H9 (cell line): ENCODE measurements at regions not wholly inside any gene's neighbourhood (a gene's known extent, or its start where the extent isn't known, plus 50 kb on each side); places are given as distances from the start of the nearest gene placed in this dataset.

Source experiments
- DNase-seq: peaks from one replicate; pipeline ENCODE4 v3.0.0-alpha.2; 2017
- H2AFZ ChIP-seq: one replicate; pipeline ENCODE4 v1.6.1; 2013; ENCODE audit warnings: mild to moderate bottlenecking, low read length, control low read depth, moderate library complexity
- H2AK5ac ChIP-seq: 2 replicates; pipeline ENCODE4 v1.6.1; 2013; ENCODE audit warnings: low read length, control low read depth, mixed read lengths; ENCODE audit not compliant: insufficient read length
- H2BK120ac ChIP-seq: one replicate; pipeline ENCODE4 v1.6.1; 2013; ENCODE audit warnings: low read depth, mild to moderate bottlenecking, low read length, control low read depth, inconsistent platforms; ENCODE audit not compliant: poor library complexity, severe bottlenecking
- H2BK12ac ChIP-seq: 2 replicates; pipeline ENCODE4 v1.6.1; 2013; ENCODE audit warnings: low read length, control low read depth, mixed read lengths, low read depth; ENCODE audit not compliant: insufficient read length
- H2BK15ac ChIP-seq: 2 replicates; pipeline ENCODE4 v1.6.1; 2013; ENCODE audit warnings: low read depth, low read length, control low read depth
- H2BK20ac ChIP-seq: one replicate; pipeline ENCODE4 v1.6.1; 2013; ENCODE audit warnings: low read depth, mild to moderate bottlenecking, low read length, control low read depth, inconsistent platforms; ENCODE audit not compliant: poor library complexity, severe bottlenecking
- H2BK5ac ChIP-seq: 2 replicates; pipeline ENCODE4 v1.6.1; 2013; ENCODE audit warnings: low read length, control low read depth, mixed read lengths; ENCODE audit not compliant: insufficient read length
- H3K14ac ChIP-seq: 2 replicates; pipeline ENCODE4 v1.6.1; 2013; ENCODE audit warnings: low read length, control low read depth; ENCODE audit not compliant: insufficient read depth
- H3K18ac ChIP-seq: 2 replicates; pipeline ENCODE4 v1.6.1; 2013; ENCODE audit warnings: low read depth, mild to moderate bottlenecking, mixed read lengths, low read length, control low read depth; ENCODE audit not compliant: insufficient read length
- H3K23ac ChIP-seq: 2 replicates; pipeline ENCODE4 v1.6.1; 2013; ENCODE audit warnings: low read length, control low read depth, mixed read lengths, low read depth; ENCODE audit not compliant: insufficient read length
- H3K23me2 ChIP-seq: 2 replicates; pipeline ENCODE4 v1.6.1; 2013; ENCODE audit warnings: low read depth, mild to moderate bottlenecking, mixed read lengths, low read length, control low read depth; ENCODE audit not compliant: insufficient read length, poor library complexity, severe bottlenecking
- H3K27ac ChIP-seq: 2 replicates; pipeline ENCODE4 v1.5.1; 2013; ENCODE audit warnings: low read length, control low read depth, mixed read lengths, low read depth; ENCODE audit not compliant: insufficient read length
- H3K27me3 ChIP-seq: 2 replicates; pipeline ENCODE4 v1.6.1; 2013; ENCODE audit warnings: low read length, control low read depth, inconsistent platforms; ENCODE audit not compliant: insufficient read depth
- H3K4ac ChIP-seq: 2 replicates; pipeline ENCODE4 v1.6.1; 2013; ENCODE audit warnings: low read depth, mild to moderate bottlenecking, control low read depth, inconsistent platforms, low read length, moderate library complexity
- H3K4me1 ChIP-seq: 2 replicates; pipeline ENCODE4 v1.6.1; 2013; ENCODE audit warnings: low read length, control low read depth, inconsistent platforms; ENCODE audit not compliant: insufficient read depth
- H3K4me2 ChIP-seq: 2 replicates; pipeline ENCODE4 v1.6.1; 2013; ENCODE audit warnings: low read length, control low read depth, mixed read lengths; ENCODE audit not compliant: insufficient read length, insufficient read depth
- H3K56ac ChIP-seq: 2 replicates; pipeline ENCODE4 v1.6.1; 2013; ENCODE audit warnings: low read depth, mild to moderate bottlenecking, mixed read lengths, low read length, control low read depth; ENCODE audit not compliant: insufficient read length
- H3K79me1 ChIP-seq: 2 replicates; pipeline ENCODE4 v1.6.1; 2013; ENCODE audit warnings: low read depth, mild to moderate bottlenecking, moderate library complexity, low read length, control low read depth, inconsistent platforms; ENCODE audit not compliant: insufficient read depth, poor library complexity, severe bottlenecking
- H3K79me2 ChIP-seq: 2 replicates; pipeline ENCODE4 v1.6.1; 2013; ENCODE audit warnings: low read length, control low read depth, inconsistent platforms; ENCODE audit not compliant: insufficient read depth
- H3K9ac ChIP-seq: 2 replicates; pipeline ENCODE4 v1.6.1; 2013; ENCODE audit warnings: low read length, control low read depth, mixed read lengths; ENCODE audit not compliant: insufficient read length; ENCODE audit errors: extremely low read depth
- H3K9me3 ChIP-seq: one replicate; pipeline ENCODE4 v1.6.1; 2013; ENCODE audit warnings: low read depth, low read length, inconsistent platforms; ENCODE audit not compliant: control insufficient read depth
- H3T11ph ChIP-seq: one replicate; pipeline ENCODE4 v1.6.1; 2013; ENCODE audit warnings: mild to moderate bottlenecking, low read length, control low read depth, inconsistent platforms
- H4K20me1 ChIP-seq: one replicate; pipeline ENCODE4 v1.6.1; 2013; ENCODE audit not compliant: control insufficient read depth, insufficient read length, insufficient read depth
- H4K5ac ChIP-seq: 2 replicates; pipeline ENCODE4 v1.6.1; 2013; ENCODE audit warnings: low read depth, mild to moderate bottlenecking, mixed read lengths, low read length, control low read depth; ENCODE audit not compliant: insufficient read length
- H4K8ac ChIP-seq: replicated peaks from 2 replicates; pipeline ENCODE4 v1.6.1; 2013; ENCODE audit warnings: low read length, control low read depth, mixed read lengths, low read depth; ENCODE audit not compliant: insufficient read length
- H4K91ac ChIP-seq: 2 replicates; pipeline ENCODE4 v1.6.1; 2013; ENCODE audit warnings: low read depth, mild to moderate bottlenecking, moderate library complexity, mixed read lengths, low read length, control low read depth; ENCODE audit not compliant: insufficient read length
- H3K27ac Mint-ChIP-seq, 3 experiments: 2 replicates in 2 of 3; 3 replicates in 1 of 3; pipeline ENCODE4 v1.8.0; 2020 to 2021; ENCODE audit warnings: mixed read lengths in 3 of 3, mild to moderate bottlenecking in 1 of 3, moderate library complexity in 1 of 3
- H3K27me3 Mint-ChIP-seq: 2 replicates; pipeline ENCODE4 v1.8.0; 2021; ENCODE audit warnings: low read depth, mild to moderate bottlenecking, moderate library complexity, mixed read lengths
- H3K36me3 Mint-ChIP-seq, 3 experiments: 2 replicates in 2 of 3; 3 replicates in 1 of 3; pipeline ENCODE4 v1.8.0; 2020 to 2021; ENCODE audit warnings: low read depth in 3 of 3, mixed read lengths in 3 of 3; ENCODE audit not compliant: insufficient read depth in 1 of 3
- H3K4me1 Mint-ChIP-seq, 2 experiments: 2 replicates each; pipeline ENCODE4 v1.8.0; 2020; ENCODE audit warnings: mixed read lengths in 2 of 2
- H3K4me3 Mint-ChIP-seq, 2 experiments: 2 replicates in 1 of 2; 3 replicates in 1 of 2; pipeline ENCODE4 v1.8.0; 2020 to 2021; ENCODE audit warnings: mild to moderate bottlenecking in 2 of 2, mixed read lengths in 2 of 2, moderate library complexity in 1 of 2
- H3K9me3 Mint-ChIP-seq, 2 experiments: 2 replicates in 1 of 2; 3 replicates in 1 of 2; pipeline ENCODE4 v1.8.0; 2020; ENCODE audit warnings: mild to moderate bottlenecking in 2 of 2, mixed read lengths in 2 of 2, moderate library complexity in 1 of 2
- WGBS: extraction: QIAGEN DNeasy Blood & Tissue Kit; methylation state at CpG from one replicate; pipeline ENCODE4 v1.1.7; 2013; ENCODE audit warnings: missing lambda C conversion rate, low lambda C conversion rate, mixed read lengths; ENCODE audit not compliant: insufficient read length; ENCODE audit errors: extremely low coverage; 5-methylcytosine and 5-hydroxymethylcytosine counted together
- TF ChIP-seq, protein P1 (sequence below): fragments of 200-600 bp; sonication (generic); conservative IDR thresholded peaks from 3 replicates; pipeline ENCODE4 v1.8.0; 2021; ENCODE audit warnings: antibody characterized with exemption, mild to moderate bottlenecking

DNA sequence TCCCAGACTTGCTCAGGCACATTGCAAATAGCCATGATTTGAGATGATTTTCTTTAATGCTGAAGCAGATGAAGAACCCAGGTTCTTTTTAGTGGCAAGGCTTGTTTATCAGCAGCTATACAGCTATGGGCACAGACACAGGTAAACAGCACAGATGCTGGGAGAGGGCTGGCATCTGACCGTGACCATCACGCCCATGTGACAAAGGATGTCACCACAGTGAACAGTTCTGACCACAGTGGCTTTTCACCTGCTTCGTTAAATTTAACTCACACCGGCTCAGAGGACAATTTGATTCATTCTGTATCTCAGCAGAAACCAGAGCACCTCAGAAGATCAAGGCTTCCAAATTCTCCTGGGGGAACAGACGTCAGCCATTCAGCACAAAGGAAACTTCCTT is 142.6 kb downstream of the CDH26 start:
- H3K4me3 Mint-ChIP-seq = no peak overlapping the region
- peaks cover 15 to 25% of the 10 kb centered on the region in 2 experiments for H3K4me1 Mint-ChIP-seq
- peaks cover 7 to 10% of the 10 kb centered on the region in 2 experiments for H3K9me3 Mint-ChIP-seq

More for the DNA sequence above, 142.6 kb downstream of the CDH26 start:
- no peak for DNase-seq
- no peak overlapping the region for H2BK15ac ChIP-seq
- no peak overlapping the region for H2AK5ac ChIP-seq
- H2BK12ac ChIP-seq = no peak overlapping the region
- H3T11ph ChIP-seq = no peak overlapping the region
- no peak overlapping the region for H2AFZ ChIP-seq
- no peaks in the 10 kb centered on the region for H4K20me1 ChIP-seq
- H4K5ac ChIP-seq = no peak overlapping the region
- no peak overlapping the region for H3K56ac ChIP-seq
- H3K23ac ChIP-seq = no peak overlapping the region
- peaks cover 14% of the 10 kb centered on the region for H3K27me3 ChIP-seq
- TF ChIP-seq, protein P1, sequence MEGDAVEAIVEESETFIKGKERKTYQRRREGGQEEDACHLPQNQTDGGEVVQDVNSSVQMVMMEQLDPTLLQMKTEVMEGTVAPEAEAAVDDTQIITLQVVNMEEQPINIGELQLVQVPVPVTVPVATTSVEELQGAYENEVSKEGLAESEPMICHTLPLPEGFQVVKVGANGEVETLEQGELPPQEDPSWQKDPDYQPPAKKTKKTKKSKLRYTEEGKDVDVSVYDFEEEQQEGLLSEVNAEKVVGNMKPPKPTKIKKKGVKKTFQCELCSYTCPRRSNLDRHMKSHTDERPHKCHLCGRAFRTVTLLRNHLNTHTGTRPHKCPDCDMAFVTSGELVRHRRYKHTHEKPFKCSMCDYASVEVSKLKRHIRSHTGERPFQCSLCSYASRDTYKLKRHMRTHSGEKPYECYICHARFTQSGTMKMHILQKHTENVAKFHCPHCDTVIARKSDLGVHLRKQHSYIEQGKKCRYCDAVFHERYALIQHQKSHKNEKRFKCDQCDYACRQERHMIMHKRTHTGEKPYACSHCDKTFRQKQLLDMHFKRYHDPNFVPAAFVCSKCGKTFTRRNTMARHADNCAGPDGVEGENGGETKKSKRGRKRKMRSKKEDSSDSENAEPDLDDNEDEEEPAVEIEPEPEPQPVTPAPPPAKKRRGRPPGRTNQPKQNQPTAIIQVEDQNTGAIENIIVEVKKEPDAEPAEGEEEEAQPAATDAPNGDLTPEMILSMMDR = no peak
- Mint-ChIP-seq H3K27ac (no peak overlapping the region), H3K27me3 (peaks cover 94% of the 10 kb centered on the region), H3K36me3 (0 out of 7 replicates have a peak, but pooled peaks cover 0 to 1% (median 0%) of the 10 kb centered on the region in 3 experiments)
- no peak overlapping the region for H3K18ac ChIP-seq
- H2BK120ac ChIP-seq = no peak overlapping the region
- H3K9ac ChIP-seq = no peak overlapping the region
- H3K9me3 ChIP-seq = no peaks in the 10 kb centered on the region
- no peak overlapping the region for H2BK5ac ChIP-seq
- H2BK20ac ChIP-seq = no peak overlapping the region
- H3K4me2 ChIP-seq = no peak overlapping the region
- H4K8ac ChIP-seq = no peak overlapping the region
- H3K79me1 ChIP-seq = no peaks in the 10 kb centered on the region
- no peak overlapping the region for H3K4ac ChIP-seq
- WGBS = no CpG with 5 or more reads among the region's 5 CpGs
- no peaks in the 10 kb centered on the region; the same call in 1 of the 2 replicates for H3K4me1 ChIP-seq
- no peak overlapping the region for H3K27ac ChIP-seq
- H4K91ac ChIP-seq = no peak overlapping the region
- no peak overlapping the region for H3K14ac ChIP-seq
- H3K79me2 ChIP-seq = no peaks in the 10 kb centered on the region
- no peaks in the 10 kb centered on the region for H3K23me2 ChIP-seq
